NCI-H2196 (cell line): ENCODE measurements at regions not wholly inside any gene's neighbourhood (a gene's known extent, or its start where the extent isn't known, plus 50 kb on each side); places are given as distances from the start of the nearest gene placed in this dataset.
"Not testable (repeated sequence)": the region's sequence is repeated elsewhere in the genome, so short reads cannot be mapped to it uniquely, and the experiment has no call there.

Experiments
- DNase-seq: peaks from one replicate; lab custom pipeline; 2025; ENCODE audit not compliant: unreplicated experiment; lab: John Stamatoyannopoulos, UW

GRCh38 chr5:122599000-122599399 lies 175.9 kb upstream of the SNX2 start:
- DNase-seq, result no peak

GRCh38 chr5:122600924-122601323 lies 174.0 kb upstream of the SNX2 start:
- no peak for DNase-seq

GRCh38 chr5:122602700-122603099 lies 172.2 kb upstream of the SNX2 start:
- DNase-seq, result no peak

- no peak for DNase-seq
Observed at GRCh38 chr5:122605236-122605635, 169.6 kb upstream of the SNX2 start.

GRCh38 chr5:122607818-122608217 lies 167.1 kb upstream of the SNX2 start:
- no peak for DNase-seq

GRCh38 chr5:122608222-122608621 lies 166.7 kb upstream of the SNX2 start:
- no peak for DNase-seq

GRCh38 chr5:122611406-122611805 lies 163.5 kb upstream of the SNX2 start:
- no peak for DNase-seq

- DNase-seq, result no peak
Observed at GRCh38 chr5:122612901-122613300, 162.0 kb upstream of the SNX2 start.

- DNase-seq, result no peak
Observed at GRCh38 chr5:122615146-122615545, 159.7 kb upstream of the SNX2 start.

- no peak for DNase-seq
Observed at GRCh38 chr5:122615832-122616231, 159.0 kb upstream of the SNX2 start.

- not testable (repeated sequence) for DNase-seq
Observed at GRCh38 chr5:122618046-122618445, 156.8 kb upstream of the SNX2 start.

GRCh38 chr5:122620768-122621167 lies 154.1 kb upstream of the SNX2 start:
- DNase-seq, result not testable (repeated sequence)

GRCh38 chr5:122628714-122629113 lies 146.2 kb upstream of the SNX2 start:
- not testable (repeated sequence) for DNase-seq

GRCh38 chr5:122629121-122629677 lies 145.7 kb upstream of the SNX2 start:
- no peak for DNase-seq

GRCh38 chr5:122638581-122638980 lies 136.3 kb upstream of the SNX2 start:
- DNase-seq, result no peak

- DNase-seq, result no peak
Observed at GRCh38 chr5:122639033-122639432, 135.8 kb upstream of the SNX2 start.

- DNase-seq, result no peak
Observed at GRCh38 chr5:122639864-122640263, 135.0 kb upstream of the SNX2 start.

GRCh38 chr5:122649080-122649479 lies 125.8 kb upstream of the SNX2 start:
- no peak for DNase-seq

GRCh38 chr5:122653087-122654017 lies 121.5 kb upstream of the SNX2 start:
- no peak for DNase-seq

- no peak for DNase-seq
Observed at GRCh38 chr5:122656160-122656559, 118.7 kb upstream of the SNX2 start.

- no peak for DNase-seq
Observed at GRCh38 chr5:122656577-122656976, 118.3 kb upstream of the SNX2 start.

- DNase-seq, result no peak
Observed at GRCh38 chr5:122661496-122662180, 113.2 kb upstream of the SNX2 start.
